HL-60/S4 treated with retinoic acid at 250 ng/mL for 4 days and 3 days (cell line): ENCODE measurements at regions not wholly inside any gene's neighbourhood (a gene's known extent, or its start where the extent isn't known, plus 50 kb on each side); places are given as distances from the start of the nearest gene placed in this dataset.
"Not testable (repeated sequence)": the region's sequence is repeated elsewhere in the genome, so short reads cannot be mapped to it uniquely, and the experiment has no call there.

Experiments
- in situ Hi-C: fragments of 300-500 bp; cut with MboI; formaldehyde crosslinking; loops from 2 replicates; pipeline ENCODE4 v1.7.0; 2022; ENCODE audit warnings: low sequenced_read_pairs

DNA sequence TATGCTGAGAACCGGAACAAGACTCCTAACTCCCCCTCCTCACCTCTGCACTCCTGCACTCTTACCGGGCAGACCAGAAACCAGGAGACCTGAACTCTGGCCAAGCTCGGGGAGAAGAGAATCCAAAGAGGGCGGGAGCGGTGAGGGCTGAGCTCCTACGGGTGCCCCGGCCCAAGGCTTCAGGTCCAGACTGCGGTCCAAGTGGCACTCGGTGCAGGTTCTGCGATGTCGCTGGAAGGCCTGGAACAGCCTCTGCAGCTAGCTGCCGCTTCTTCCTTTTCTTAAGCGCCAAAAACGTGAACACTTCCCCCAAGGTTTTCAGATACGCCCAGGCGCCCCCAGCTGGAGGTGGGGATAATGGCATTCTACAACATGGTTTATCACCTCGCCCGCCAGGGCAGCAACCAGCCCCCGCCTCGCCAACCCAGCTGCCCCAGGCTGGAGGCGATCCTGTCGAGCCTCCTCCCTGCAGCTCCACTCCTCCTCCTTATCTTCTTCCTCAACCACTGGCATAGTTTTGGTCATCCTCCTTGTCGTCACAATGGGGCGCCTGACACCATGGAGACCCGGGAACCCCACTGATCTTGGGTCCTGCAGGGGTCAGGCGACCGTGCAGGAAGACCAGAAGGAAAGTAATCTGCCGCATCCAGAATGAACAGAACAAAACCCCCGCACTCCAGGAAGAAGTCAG lies 1735.9 kb downstream of the TP53TG3F start:
- in situ Hi-C loops, result no loop called here

DNA sequence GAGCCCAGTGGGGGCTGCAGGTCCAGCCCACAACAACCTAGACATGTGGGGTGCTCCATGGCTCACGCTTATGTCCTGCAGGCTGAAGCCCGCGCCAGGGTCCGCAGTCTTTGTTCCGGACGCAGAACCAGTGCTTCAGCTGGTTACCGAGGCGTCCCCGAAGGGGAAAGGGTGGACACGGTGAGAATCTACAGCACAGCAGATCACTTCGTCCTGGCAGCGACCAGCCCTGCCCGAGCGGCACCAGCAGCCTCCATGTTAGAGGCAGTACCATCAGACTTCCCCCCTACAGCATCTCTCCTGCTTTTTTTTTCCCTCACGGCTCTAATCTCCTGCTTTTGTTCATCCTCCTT lies 1736.4 kb downstream of the TP53TG3F start:
- in situ Hi-C loops, result no loop called here

DNA sequence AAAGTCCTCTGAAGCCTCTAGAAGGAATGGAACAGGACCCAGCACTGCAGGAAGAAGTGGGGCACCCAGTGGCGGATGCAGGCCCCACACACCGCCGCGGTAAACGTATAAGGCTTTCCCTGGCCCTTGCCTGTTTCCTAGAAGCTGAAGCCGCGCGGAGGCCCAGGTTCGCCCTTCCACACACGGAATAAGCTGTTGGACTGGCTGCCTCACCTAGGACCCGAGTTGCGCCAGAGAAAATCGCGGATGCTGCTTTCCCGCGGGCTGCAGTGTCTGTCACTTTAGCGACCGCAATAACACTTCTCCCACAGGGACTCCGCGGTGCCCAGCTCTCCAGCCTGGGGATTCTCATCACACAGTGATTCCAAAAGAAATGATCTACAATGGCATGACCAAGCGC lies 1736.9 kb downstream of the TP53TG3F start:
- in situ Hi-C loops, result no loop called here

DNA sequence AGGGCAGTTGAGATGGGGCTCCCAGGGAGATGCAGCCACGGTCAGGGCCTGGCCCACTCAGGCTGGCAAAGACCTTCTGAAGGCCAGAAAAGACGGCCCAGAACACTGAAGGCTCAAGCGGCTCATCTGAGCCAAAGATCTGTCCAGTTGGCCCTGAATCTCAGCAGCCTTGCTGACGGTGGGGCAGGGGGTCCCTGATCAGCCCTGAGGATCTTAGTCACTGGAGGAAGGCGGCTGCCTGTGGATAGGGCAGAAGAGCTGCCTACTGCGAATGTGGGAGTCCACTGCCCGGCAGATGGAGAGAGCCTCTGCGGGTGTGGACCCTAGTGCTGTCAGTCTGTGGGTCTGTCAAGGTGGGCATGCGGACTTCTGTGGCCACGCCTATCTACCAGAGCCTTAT lies 1738.2 kb downstream of the TP53TG3F start:
- in situ Hi-C loops, result no loop called here

DNA sequence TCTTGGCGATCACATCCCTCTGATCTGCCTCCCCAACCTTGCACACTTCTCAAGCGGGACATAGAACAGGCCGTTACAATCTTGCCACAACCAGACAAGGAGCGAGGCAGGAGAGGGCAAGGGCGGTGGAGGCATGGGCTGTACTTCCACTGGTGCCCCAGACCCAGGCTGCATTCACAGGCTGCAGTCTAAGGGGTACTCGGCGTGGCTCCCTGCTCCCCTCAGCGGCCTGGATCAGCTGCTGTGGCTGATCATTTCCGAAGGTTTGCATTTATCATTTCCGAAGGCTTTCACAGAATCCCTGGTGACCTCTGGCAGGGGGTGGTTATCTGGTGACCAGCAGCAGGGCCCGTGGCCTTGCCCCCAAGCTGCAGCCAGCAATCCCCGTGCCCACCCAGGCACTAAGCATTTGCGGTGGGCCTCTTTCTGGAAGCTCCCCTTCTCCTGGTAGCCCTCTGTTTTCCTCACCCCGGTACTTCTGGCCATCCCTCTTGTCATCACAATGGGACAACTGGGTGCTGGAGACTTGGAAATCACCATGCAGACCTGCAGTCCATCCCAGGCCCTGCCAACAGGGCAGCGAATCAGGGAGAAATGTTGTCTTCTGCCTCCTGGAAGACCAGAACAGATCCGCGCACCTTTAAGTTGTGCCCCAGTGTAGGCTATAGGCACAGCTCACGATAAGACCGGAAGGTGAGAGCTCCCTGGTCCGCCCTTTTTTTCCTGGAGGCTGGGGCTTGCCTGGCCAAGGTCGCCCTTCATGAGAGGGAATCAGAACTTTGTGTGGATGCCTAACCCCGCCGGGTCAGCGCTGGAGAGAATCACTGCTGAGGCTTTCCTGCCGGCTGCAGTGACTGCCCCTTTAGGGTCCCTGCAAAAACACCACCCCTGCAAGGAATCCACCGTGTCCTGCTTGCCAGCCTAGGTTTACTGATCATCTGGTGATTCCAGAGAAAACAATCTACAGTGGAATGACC lies 1739.1 kb downstream of the TP53TG3F start:
- in situ Hi-C loops, result no loop called here

DNA sequence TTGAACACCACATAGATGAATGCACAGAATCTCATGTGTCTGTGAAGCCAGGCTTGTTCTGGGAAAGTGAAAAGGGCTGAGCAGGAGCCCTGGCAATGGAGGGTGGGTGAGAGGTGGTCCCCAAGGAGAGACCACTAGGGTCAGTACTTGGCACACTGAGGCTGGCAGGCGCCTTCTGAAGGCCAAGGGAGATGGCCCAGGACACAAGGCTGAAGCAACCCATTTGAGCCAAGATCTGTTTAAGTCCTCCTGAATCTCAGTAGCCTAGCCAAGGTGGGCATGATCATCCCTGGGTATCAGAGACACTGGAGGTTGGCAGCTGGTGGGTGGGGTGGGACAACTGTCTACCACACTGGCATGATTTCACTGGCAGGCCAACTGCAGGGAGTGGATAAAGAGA lies 1741.2 kb downstream of the TP53TG3F start:
- in situ Hi-C loops, result no loop called here

DNA sequence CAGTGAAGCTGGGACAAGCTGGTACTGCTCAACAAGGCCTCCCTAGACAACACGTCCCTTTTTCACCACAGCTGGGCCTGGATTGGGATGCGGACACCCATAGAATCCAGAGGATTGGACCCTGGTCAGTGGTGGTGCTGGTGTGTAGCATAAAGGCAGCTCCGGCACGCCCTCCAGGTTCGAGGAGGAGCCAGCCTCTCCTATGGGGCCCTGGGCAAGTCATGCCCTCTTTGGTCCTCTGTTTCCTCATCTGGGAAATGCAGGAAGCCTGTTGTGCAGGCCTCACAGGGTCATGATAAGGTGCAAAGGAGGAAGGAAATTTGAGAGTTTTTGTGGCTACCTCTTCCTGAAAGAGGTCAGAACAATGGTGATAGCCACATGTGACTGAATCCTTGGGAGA lies 1741.7 kb downstream of the TP53TG3F start:
- in situ Hi-C loops, result no loop called here

DNA sequence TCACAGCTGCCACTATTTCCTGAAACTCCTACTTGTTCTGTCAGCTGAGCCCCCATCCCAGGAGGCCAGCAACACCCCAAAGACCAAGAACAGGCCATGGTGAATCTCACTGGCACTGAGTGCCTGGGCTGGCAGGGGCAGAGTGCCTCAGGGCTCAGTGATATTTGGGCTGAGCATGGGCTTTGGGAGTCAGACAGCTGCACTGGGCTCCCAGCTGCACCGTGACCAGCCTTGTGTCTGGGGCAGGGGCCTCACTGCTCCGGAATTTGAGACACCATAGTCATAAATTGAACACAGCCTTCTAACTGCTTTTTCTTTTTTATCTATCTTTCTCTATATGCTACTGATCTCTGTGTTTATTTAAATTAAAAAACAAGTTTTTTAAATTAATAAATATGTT lies 1744.2 kb downstream of the TP53TG3F start:
- in situ Hi-C loops, result no loop called here

DNA sequence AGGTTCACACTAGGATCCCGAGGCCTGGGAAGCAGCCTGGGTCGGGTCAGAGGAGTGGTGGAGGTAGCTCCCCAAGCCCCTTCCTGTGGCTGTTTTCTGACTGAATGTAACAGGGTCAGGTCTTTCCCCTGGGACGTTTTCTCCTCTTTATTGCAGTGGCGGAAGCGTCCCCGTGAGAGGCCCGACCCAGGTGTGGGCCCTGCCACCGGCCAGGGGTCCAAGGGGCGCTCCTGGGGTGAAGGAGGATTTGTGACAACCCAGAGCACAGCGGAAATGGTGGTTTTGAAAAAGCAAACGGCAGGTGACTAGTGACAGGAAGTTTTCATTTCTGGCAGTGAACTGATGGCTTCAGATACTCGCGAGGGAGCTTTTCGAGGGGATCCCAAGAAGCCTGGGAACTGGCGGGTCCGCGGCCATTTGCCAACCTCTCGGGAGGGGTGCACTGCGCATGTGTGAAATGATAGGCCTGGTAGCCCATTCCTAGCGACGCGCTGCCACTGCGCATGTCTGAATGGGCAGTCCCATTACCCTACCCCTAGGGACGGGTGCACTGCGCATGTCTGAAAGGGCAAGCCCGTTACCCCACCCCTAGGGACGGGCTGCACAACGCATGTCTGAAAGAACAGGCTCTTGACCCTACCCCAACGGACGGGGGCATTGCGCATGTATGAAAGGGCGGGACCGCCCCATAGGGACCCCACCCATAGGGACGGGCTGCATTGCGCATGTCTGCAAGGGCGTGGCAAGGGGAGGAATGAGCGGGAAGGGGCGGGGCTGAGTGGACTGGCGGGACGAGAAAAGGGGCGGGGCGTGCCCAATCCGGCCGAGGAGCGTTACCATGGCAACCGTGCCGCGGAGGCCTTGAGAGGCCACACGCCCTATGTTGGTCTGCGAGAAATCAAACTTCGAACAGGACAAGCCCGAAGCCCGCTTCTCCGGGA lies 1747.9 kb downstream of the TP53TG3F start:
- in situ Hi-C loops, result no loop called here

DNA sequence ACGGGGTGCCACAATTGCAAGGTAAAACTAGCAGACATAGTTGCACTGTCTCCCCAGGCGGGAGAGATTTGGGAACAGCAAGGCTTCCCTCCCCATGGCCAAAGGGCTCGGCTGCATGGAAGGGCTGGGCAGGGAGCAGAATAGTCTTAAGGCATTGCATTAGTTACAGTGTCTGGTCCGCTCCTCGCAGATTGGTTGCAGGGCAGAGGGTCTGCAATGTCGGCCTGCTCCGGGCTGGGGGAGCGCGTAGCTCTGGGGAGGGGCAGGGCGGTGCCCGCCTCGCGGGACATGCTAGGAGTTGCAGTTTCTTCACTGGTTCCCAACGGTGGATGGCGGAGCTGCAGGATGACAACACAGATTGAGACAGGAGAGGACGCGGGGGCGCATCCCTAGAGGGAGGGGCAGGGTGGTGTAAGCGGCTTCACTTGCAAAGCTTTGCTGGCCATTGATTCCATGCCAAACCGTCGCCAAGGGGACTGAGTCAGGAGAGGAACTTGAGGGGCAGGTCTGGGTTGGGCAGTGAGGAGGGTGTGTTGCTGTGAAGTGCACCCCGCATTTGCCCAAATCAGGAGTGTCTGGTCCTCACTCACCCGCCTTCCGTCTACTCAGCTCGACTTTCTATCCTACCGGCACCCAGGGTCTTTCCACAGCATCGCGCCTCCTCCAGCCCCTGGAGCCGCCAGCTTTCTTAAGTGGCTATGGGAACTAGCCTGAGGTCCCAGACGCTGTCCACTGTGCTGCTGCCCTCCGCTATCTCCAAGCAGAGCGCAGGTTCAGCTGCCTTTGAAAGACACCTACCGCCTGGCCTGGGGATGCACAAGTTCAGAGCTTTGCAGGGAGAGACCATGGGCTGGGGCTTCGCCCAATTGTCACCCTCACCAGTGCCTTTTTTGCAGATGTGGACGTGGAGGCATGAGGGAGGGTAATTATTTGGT lies 1748.9 kb downstream of the TP53TG3F start:
- in situ Hi-C loops, result no loop called here

DNA sequence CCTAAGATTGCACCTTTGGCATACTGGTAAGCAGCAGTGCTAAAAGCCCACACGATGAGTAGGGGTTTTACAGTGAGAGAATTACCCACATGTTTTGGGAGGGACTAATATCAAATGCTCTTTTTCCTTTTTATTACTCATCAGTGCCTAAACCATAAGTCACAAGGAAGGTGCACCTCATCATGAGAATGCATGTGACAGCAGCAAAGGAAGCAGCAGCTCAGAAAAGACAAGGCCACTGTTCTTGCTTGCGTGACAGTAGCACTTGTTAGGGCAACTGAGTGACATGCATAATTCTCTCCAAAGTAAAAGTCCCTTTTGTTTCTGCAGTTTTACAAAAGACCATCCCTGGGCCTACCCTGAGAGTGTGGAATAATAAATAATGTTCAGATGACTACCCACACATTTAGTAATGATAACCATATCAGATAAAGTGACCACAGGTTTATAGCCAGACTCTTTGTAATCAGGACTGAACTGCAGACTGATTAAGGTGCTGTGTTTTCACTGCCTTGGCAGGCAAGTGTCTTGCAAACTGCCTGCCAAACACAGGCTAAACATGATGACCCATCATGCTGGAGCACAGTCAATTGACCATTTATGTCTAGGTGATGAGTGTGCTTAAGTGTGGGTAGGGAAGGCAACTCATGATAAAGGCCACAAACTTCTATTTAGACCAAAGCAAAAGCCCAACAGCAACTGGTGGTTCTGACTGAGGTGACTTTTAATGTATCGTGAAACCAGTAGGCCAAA lies 1751.4 kb downstream of the TP53TG3F start:
- in situ Hi-C loops, result no loop called here

DNA sequence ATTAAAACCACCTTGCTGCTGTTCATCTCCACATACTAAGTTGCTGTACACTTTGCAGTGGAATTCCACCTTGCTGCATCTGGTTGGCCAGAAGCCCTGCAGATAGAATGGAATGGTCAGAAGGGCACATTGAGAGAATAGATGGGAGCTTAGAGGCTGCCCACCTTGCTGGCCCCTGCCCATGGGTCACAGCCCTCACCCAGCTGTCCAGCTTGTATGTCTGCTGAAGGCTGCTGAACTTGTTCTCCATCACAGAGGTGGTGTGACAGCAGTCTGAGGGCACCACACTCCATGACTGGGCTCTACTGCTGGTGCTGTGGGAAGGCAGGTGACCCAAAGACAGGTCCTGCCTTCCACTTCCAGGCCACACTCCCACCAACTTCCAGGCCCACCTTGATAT lies 1755.4 kb downstream of the TP53TG3F start:
- in situ Hi-C loops, result no loop called here

DNA sequence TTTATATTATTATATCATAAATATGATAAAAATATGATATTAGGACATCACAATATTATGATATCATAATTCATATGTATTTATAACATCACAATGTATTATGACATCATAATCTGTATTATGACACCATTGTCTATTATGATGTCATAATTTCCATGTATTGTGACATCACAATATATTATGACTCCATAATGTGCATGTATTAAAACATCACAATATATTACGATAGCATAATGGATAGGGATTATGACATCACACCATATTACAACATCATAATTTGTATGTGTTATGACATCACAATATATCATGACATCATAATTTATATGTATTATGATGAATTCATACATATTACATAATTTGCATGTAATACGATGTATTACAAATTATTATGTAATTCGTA lies 1755.9 kb downstream of the TP53TG3F start:
- in situ Hi-C loops, result no loop called here

DNA sequence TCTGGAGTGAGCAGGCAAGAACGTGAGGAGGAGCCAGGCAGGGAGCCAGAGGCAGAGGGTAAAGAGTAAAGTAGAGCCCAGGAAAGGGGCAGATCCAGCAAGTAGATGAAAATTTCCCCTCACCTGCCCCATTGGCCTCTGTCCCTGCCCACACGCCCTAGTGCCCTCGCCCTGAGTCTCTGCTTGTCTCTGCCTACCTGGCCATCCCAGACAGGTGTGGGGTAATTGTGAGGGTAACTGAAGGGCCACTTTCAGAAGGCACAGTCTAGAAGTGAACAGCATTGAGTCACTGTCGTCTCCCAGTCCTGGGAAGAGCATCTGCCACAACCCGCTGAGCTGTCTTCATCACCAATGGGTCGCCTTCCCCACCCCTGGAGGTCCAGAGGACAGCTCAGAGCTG lies 1756.8 kb downstream of the TP53TG3F start:
- in situ Hi-C loops, result not testable (repeated sequence)

DNA sequence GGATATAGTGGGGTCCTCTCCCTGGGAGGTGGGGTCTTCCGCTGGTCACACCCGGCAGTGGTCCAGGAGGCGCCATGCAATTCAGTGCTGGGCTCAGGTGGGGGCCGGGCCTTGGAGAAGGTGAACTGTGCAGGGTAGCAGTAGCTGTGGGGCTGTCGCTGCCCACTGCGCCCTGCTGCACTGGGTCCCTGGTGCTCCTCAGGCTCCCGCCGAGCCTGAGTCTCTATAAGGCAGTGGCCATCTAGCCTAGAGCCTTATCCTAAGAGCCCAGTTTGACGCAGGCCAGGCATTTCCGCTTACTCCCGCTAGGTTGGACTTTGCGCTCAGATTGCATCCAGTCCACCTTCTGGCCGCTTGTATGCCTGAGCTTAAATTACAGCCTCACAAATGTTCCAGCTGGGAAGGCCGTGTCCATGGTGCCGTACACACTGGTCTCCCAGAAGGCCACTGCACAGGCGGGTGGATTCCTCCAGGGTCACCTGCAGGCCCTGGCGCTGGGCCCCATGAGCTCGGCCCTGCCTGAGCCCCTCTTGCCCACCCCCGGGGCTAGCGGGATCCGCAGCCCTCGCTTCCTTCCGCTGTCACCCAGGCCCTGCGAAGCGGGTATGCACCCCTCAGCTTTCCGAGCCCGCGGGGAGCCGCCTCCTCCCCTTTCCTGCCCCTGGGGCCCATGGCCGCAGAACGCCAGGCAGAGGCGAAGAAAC lies 1762.2 kb downstream of the TP53TG3F start:
- in situ Hi-C loops, result no loop called here

DNA sequence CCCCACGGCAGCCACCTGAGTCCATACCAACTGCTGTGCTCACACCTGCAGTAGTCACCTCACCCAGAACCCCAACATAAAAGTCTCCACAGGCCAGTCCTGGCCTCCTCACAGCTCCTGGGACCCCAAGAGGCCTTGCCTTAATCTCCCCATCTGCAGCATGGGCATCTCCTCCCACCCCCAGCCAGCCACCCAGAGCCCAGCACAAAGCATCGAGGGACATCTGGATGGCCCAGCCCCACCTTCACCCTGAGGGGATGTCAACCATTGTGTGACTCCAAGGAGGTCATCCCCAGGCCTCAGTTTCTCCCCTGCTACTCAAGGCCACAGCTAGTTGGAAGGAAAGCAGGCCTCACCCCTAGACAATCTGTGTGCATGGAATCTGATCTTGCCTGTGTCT lies 1775.3 kb downstream of the TP53TG3F start:
- in situ Hi-C loops, result loop anchor here (10.0 kb wide), 1 partner anchor 70 kb away; no protein-coding TSS in a partner anchor

DNA sequence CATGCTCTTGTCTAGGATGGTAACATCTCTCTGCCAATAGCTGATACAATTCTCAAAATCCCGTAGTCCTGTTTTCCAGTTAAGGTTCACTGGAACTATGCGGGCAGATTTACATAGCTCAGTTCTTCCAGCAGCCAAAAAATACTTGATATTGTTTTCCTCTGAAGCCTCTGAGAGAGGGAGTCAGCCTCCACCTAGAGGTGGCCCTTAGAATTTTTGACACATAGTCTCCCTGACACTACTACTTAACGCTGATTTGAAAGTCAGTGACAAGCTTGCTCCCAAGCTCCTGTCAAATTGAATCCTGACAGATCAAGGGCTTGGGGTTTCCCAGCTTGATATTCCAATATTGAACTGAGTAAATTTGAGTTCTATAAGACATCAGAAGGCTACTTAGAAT lies 1780.1 kb downstream of the TP53TG3F start:
- in situ Hi-C loops, result loop anchor here (10.0 kb wide), 1 partner anchor 75 kb away; no protein-coding TSS in a partner anchor

DNA sequence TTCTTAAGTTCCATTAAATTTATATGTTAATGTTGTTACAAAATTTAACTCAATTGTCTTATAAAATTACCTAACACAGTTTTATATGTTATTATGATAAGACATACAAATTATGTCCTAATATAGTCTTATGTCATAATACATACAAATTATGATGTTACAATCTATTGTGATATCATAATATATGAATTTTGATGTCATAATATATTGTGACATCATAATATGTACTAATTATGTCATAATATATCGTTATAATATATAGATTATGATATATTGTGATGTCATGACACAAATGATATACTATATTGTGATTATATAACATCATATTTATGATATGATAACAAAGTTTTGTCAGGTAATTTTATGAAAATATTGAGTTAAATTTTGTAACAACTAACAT lies 1789.6 kb downstream of the TP53TG3F start:
- in situ Hi-C loops, result no loop called here
